GM21717 (cell line): ENCODE measurements at regions not wholly inside any gene's neighbourhood (a gene's known extent, or its start where the extent isn't known, plus 50 kb on each side); places are given as distances from the start of the nearest gene placed in this dataset.
"Not testable (repeated sequence)": the region's sequence is repeated elsewhere in the genome, so short reads cannot be mapped to it uniquely, and the experiment has no call there.

Experiments
- ATAC-seq: cut with Tn5 transposase; IDR thresholded peaks from one replicate; pipeline ENCODE4 v1.9.1; 2021; ENCODE audit warnings: mild to moderate bottlenecking, moderate library complexity; ENCODE audit not compliant: unreplicated experiment

DNA sequence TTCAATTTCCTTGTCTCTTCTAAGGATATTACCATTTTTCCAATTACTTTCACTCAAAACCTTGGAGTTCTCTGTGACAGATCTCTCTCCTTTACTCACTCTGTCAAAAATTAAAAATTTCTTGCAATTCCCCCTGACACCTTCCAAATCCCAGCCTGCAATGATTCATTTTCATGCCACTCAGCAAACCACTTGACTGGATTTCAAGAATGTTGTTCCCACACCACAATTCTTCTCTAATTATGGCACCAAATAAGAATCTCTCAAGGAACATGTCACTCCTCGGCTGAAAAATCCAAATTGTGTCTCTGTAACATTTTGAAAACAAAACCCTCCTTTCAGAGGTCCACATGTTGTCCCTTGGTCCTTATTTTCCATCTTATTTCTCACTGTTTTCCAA is 438.9 kb upstream of the ZP4 start:
- ATAC-seq: no peak

DNA sequence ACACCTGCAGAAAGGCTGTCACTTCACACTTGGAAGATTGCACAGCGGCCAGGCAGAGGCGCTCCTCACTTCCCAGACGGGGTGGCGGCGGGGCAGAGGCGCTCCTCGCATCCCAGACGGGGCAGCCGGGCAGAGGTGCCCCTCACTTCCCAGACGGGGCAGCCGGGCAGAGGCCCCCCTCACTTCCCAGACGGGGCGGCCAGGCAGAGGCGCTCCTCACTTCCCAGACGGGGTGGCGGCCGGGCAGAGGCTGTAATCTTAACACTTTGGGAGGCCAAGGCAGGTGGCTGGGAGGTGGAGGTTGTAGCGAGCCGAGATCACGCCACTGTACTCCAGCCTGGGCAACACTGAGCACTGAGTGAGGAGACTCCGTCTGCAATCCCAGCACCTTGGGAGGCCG is 436.3 kb upstream of the ZP4 start:
- not testable (repeated sequence) for ATAC-seq

DNA sequence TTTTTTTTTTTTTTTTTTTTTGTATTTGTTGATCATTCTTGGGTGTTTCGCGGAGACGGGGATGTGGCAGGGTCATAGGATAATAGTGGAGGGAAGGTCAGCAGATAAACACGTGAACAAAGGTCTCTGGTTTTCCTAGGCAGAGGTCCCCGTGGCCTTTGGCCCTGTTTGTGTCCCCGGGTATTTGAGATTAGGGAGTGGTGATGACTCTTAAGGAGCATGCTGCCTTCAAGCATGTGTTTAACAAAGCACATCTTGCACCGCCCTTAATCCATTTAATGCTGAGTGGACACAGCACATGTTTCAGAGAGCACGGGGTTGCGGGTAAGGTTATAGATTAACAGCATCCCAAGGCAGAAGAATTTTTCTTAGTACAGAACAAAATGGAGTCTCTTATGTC is 435.8 kb upstream of the ZP4 start:
- not testable (repeated sequence) for ATAC-seq

DNA sequence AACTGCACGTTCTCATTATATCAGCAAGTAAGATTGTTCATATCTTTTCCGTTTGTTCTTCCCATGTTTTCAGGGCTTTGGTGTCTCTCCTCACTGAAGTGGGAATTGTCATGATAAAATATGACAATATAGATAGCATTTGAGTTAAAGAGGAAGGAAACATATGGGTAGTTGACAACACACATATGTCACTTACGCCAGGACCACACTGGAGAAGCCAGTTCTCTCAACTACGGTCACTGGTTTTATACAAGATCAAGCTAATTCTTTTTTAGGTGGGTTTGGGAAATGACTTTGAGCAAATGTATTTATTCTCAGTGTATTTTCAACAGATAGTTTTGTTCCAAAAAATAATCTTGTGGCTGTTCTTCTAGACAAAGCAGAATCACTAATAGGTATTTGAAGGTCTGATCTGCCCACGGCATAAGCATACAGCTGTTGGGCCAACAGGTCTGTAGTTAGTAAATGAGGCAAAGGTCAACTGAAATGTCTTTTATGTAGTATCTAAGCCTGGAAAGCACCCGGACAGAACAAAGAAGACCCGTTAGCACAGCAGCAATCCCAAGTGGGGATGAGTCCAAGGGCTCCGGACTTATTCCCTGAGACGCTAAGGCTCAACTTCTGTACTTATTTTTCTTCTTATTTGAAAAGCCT is 433.6 kb upstream of the ZP4 start:
- no peak for ATAC-seq

DNA sequence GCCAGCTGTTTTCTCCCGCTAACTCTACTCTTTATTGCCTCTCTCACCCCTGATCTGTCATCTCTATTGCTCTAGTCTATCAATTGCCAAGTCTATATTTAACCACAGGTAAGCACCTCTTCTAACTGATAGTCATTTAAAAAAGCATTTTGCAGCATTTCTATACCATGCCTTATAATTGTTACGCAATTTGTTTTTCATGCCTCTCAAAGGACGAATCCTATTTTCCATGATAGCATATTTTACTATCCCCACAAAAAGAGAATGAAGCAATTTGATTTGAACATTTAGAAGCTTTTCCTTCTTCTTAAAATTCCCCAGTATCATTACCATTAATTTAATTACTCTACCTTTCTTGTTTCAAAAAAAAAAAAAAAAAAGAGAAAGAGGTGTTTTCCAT is 432.8 kb upstream of the ZP4 start:
- ATAC-seq: no peak

DNA sequence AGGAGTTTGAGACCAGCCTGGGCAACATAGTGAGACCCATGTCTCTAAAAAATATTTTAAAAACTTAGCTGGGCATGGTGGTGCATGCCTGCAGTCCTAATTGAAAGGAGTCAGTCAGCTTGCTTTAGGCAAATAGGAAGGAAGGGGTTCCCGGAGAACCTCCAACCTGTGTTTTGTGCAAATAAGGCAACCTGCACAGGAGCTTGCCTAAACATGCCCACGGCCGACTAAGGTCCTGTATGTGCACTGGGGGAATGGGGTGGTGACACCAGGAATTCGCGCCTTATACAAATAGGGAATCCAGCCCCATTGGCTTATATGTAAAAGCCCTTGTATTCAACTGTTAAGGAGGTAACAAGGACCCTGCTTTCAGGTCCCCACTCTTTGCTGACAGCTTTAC is 429.2 kb upstream of the ZP4 start:
- ATAC-seq: no peak

DNA sequence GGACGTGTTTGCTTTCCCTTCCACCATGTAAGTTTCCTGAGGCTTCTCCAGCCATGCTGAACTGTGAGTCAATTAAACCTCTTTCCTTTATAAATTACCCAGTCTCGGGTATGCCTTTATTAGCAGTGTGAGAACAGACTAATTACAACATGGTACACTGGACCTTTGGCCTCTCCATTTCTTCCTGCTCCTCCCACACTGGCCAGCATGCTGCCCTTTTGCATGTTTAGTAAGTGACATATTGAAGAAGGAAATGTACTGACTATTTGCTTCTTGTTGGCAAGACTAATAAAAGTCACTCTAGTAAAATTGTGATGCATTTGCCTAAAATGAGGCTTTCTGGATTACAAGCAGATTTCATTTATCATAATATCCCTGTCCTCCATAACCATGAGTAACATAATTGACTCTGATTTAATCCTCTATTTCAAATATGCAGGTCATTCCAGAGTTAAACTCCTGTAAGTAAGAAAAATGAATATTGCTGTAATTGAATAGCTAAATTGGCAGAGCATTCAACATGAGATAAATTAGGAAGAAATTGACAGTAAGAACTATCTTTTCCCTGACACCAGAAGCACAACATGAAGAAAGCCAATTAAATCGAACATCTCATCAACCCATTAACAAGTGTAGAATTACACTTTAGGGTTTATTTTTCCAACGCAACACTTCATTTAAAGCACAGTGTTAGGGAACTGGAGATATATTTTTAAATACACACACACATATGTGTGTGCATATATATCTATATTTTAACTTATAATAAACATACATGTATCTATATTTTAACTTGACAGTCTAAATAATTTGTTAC is 427.8 kb upstream of the ZP4 start:
- no peak for ATAC-seq

DNA sequence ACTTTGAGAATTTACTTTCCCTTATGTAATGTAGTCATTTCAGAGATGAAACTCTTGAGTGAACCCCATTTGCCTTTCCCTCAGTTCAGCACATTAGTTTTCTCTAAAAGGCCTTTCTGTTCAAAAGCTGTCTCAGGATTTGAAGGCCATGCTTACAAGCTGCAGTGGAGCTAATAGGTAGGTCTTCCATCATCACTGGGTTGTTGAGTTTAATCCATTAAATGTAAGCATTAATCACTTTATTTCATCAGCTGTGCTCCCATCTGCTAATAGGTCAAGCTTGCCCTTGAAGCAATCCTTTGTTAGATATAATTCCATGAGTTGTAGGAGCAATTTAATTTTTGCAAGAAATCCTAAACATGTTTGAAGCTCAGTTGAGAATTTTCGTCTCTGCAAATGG is 422.2 kb upstream of the ZP4 start:
- no peak for ATAC-seq

DNA sequence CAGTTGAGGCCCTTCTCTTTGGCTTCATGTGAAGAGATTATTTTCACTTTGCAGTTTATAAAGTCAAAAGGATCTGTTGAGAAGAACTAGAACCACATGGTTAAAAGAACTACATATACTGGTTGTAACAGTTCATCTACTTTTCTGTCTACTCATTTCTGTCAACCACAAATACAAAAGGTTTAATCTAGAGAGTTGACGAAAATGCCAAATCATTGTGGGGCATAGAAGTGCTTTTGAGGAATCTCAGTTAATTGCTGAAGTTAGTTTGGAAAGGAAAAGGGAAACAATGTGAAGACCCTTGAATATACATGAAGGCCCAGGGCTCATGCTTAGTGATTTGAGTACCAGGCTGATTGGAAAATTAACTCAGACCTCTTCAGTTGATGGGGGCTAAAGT is 415.7 kb upstream of the ZP4 start:
- no peak for ATAC-seq

DNA sequence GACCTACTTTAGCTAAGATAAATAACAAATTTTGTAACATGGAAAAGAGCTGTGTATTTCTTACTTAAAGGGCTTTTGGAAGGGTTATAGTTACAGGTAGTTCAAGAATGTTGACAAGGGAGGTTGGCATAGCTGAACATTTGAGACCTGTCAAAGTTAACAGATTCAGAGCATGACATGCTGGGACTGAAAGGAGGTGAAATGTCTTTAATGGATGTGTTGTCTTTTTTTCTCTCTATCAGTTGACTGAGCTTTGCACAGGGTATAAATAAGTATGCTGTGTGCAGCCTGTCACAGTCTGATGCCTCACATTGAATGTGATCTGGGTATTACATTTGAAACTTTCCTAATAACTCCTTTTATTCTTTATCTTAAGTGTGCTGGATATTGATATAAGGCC is 411.9 kb upstream of the ZP4 start:
- no peak for ATAC-seq

DNA sequence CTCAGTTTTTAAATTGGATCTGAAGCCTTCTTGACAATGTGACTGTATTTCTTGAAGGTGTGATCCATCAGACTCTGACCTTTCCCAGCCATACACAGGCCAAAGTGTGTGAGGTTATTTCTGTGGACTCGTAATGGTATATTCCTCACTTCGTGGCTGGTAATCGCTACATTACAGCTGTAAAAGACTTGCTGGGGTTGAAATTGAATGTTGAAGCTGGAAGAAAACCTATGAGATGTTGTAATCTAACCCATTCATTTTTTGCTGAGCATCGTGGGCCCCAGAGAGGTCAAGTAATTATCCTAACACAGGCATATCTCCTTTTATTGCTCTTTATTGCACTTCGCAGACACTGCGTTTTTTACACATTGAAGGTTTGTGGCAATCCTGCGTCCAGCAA is 405.6 kb upstream of the ZP4 start:
- ATAC-seq: no peak

DNA sequence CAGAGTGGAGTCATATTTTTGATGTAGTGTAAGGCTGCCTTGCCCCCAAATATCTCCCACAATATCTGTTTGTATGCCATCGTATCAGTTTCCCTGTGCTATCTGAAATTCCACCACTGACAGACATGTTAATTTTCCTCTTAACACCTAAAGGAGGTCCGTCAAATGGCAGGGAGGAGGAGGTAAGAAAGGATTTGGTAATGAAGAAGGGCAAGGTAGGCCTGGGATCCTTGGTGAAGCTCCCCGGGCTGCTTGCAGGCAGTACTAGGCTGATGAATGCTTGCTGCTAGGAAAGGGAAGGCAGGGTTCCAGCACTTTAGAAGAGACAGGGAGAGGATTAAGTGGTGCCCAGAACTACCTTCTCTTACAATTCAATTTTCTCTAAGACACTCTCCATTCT is 402.4 kb upstream of the ZP4 start:
- ATAC-seq: no peak

DNA sequence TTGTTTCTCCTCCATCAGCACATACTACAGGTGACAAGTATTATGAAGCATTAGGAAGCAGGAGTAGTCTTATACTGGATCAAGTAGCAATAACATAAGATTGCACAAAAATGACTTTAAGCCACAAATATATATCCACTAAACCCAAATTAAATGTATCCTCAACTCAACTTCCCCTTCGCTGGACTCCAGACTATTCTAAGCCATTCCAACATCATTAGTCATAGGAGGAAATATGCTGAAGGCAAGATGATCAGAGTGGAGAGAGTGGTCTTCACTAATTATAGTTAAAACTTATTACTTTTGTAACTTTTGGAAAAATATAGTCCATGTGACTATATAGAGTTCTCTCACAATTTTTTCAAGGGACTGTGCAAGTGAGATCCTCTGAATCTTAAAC is 390.7 kb upstream of the ZP4 start:
- no peak for ATAC-seq

DNA sequence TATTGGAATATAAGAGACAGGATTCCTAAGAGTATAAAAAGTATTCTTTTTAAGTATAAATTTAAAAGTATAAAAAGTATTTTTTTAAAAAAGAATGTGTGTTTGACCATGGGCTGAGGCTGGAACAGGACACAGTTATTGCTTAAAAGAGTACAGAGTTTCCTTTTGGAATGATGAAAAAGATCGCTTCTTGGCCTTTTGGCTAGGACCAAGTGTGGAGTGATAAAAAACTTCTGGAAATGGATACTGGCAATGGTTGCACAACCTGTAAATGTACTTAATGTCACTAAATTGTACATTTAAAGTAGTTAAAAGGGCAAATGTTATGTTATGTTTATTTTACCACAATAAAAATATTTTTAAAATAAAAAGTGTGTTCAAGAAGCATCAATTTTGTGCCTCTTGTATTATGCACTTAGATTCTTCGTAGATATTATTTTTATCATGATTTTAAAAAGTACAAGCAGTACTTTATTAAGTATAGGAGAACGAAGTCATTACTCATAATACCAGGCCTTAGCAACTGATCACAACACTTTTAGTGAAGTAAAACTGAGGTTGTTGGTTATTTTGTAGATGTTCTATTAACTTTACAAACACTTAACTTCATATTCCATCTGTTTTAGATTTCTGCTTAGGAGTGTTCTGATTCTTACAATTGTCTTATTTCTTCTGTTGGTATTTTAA is 389.1 kb upstream of the ZP4 start:
- no peak for ATAC-seq

DNA sequence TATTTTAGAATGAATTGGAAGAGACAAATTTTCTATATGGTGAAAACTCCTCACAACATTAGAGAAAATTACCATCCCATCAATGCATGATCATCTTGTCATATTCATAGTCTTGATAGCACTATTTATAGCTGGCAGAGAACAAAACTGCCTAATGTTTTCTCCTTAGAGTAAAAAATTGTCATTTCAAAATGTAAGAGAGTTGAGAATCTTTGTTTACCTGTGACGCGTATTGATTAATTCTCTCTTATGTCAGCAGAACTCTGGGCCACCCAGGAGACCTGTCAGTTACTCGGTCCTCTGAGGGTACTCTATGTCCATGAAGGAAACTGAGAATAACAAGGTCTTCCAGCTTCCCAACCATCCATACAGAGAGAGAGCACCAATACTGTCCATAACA is 381.4 kb upstream of the ZP4 start:
- ATAC-seq: no peak

DNA sequence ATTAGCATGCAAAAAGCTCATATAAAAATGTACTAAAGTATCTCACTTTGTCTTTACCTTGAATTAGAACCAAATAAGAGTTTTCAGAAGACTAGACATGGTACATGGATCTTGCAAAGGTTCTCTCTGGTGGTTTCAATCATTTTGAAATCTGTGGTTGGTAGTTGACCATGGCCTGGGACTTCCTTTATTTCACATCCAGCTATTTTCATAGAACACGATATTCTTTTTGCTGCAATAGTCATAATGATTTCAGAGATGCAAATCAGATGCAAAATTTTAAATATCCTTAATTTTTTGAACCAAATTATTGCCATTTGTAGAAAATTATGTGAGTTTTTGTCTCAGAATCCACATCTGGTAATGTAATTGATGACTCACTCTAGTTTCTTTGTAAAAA is 375.1 kb upstream of the ZP4 start:
- no peak for ATAC-seq

DNA sequence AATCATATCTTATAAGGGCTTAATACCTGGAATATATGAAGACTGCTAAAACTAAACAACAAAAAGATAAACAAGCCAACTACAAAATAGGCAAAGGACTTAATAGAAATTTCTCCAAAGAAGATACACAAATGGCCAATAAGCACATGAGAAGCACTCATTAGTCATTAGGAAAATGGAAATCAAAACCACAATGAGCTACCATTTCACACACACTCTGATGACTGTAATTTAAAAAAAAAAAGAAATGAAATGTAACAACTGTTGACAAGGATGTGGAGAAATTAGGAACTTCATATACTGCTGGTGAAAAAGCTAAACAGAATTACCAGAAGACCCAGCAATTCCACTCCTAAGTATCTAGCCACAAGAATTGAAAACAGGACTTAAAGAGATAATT is 374.2 kb upstream of the ZP4 start:
- no peak for ATAC-seq

DNA sequence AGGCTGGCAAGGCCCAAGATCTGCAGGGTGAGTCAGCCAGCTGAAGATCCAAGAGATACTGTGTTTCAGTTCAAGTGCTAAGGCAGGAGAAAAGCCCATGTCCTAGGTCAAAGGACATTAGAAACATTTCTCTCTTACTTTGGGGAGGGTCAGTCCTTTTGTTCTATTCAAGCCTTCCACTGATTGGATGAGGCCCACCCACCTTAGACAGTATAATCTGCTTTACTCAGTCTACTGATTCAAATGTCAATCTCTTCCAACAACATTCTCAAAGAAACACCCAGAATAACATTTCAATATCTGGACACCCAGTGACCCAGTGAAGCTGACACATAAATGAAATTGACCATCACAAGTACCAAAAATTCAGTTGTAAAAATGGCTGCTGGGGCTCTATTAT is 367.8 kb upstream of the ZP4 start:
- ATAC-seq: no peak

DNA sequence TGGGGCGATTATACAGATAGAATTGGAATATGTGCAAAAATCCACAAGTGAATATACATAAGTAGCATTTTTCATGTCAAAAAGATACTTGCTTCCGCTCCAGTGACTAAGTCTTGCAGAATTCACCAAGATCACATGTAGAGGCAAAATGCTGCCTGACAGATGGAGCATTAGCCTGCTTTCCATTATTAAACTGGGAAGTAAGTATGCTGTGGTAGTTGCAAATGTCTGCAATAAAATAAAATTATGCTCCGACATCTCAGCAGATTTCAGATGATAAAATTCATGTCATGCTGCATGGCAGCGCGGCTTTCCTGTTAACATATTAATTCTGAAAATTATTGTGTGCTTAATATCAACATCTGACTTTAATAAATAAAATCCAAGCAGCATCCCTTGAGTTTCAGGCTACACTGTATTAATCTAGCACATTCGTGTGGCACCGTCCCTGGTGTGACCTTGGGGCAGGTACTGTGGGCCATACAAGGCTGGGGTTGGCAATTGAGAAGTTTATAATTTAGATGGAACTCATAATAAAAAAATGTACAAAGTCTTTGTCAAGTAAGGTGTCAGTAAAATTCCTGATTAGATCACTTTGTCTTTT is 366.4 kb upstream of the ZP4 start:
- ATAC-seq: no peak

DNA sequence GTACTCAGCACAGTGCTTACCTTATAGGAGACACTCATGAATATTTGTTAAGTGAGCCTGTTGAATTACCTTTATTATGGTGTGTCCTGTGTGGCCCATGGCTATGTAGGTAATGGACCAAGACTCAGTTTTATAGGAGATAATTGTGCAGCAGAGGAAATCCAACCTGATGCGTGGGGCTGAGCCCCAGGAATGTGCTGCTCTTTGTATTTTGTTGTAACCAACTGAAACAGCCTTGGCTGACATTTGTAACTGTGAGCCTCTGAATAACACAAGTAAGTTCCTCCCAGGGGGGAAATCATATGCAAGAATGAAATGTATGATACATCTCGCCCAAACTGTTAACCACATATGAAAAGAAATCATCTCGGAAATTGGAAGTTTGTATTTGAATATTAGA is 364.2 kb upstream of the ZP4 start:
- ATAC-seq: no peak

DNA sequence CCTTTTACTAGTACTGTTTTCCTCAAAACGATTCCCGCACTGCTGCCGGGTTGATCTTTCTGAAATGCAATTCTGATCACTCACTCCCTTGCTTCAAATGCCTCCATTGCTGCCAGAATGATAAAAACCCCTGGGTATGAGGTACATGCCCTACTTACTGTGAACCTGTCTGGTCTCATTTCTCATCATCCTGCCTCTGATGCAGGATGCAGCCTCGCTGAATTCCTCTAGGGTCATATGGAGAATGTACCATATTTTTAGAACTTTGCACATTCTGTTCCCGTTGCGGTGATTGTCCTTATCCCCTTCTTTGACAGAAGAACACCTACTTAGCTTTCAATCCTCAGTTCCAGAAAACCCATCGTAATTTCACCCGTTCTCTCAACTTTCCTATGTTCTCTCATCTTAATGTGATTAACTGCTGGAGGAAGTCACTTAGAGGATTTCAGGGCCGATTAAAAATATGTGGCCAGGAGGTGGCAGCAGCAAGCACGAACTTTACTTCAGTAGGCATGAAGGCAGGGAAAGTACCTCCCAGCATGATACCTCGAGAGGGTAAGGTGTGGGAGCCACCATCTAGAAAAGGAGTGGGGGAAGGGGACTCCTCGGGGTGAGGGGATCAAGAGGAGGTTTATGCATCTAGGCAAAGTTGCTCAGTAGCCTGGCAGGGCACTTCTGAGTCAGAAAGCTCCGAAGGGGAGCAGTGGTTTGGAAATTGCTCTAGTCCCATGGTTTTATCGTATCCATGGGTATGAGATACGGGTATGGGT is 361.5 kb upstream of the ZP4 start:
- ATAC-seq: peak; percentile 71
